Tibial nerve (tissue), 3 donors: ENCODE measurements at regions not wholly inside any gene's neighbourhood (a gene's known extent, or its start where the extent isn't known, plus 50 kb on each side); places are given as distances from the start of the nearest gene placed in this dataset.

ENCODE experiments used
- POLR2A ChIP-seq, 2 donors: fragments of 450-650 bp; IDR thresholded peaks; one replicate each; pipeline ENCODE4 v1.6.1; 2017; ENCODE audit warnings: antibody characterized with exemption in 2 of 2, mild to moderate bottlenecking in 2 of 2, moderate library complexity in 2 of 2
- TF ChIP-seq, protein P1 (sequence below), 5 experiments: fragments of 200-600 bp in 3 of 5; fragments of 450-650 bp in 2 of 5; sonication (generic) in 3 of 5; IDR thresholded peaks; one replicate each; pipeline ENCODE4 v1.5.1; 2016 to 2019; ENCODE audit warnings: antibody characterized with exemption in 5 of 5, mild to moderate bottlenecking in 3 of 5, moderate library complexity in 2 of 5

DNA sequence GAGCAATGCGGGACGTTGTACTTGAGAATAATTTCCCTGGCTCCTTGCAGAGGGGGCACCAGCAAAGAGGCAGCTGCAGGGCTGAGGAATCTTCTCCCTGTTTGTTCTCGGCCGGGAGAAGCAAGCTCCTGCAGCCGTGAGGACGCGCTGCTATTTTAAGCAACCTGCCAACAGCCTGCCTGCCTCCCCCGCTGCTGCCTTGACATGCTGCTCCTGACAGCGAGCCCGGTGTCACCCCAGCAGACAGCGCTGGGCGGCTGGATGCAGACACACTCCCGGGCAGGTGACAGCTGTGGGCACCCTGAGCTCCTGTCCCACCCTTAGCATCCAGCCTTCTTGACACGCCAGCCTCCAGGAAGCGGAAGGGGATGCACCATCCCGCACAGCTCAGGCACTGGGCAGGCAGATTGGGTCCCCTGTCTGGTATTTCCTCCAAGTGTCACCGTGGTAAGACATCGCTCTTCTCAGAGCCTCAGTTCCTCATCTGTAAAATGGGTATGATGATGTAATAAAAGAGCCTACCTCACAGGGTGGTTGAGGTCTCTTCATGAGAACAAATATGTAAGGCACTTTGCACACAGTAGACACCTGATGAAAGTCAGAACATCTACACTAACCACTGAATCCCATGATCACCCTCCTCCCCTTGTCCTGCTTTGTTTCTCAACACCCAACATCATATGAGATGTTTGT lies 530.6 kb downstream of the MN1 start:
- TF ChIP-seq, protein P1, sequence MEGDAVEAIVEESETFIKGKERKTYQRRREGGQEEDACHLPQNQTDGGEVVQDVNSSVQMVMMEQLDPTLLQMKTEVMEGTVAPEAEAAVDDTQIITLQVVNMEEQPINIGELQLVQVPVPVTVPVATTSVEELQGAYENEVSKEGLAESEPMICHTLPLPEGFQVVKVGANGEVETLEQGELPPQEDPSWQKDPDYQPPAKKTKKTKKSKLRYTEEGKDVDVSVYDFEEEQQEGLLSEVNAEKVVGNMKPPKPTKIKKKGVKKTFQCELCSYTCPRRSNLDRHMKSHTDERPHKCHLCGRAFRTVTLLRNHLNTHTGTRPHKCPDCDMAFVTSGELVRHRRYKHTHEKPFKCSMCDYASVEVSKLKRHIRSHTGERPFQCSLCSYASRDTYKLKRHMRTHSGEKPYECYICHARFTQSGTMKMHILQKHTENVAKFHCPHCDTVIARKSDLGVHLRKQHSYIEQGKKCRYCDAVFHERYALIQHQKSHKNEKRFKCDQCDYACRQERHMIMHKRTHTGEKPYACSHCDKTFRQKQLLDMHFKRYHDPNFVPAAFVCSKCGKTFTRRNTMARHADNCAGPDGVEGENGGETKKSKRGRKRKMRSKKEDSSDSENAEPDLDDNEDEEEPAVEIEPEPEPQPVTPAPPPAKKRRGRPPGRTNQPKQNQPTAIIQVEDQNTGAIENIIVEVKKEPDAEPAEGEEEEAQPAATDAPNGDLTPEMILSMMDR (IDR thresholded peaks at IDR 0.05): no peak
- TF ChIP-seq POLR2A (IDR thresholded peaks at IDR 0.05): no peak
